ENCODE measurements at regions not wholly inside any gene's neighbourhood (a gene's known extent, or its start where the extent isn't known, plus 50 kb on each side); places are given as distances from the start of the nearest gene placed in this dataset.

GRCh38 chr1:56133522-56134472 lies 445.6 kb downstream of the PLPP3 start (continued):
- 0 out of 2 replicates have a peak, but pooled peaks have one; percentile 19 for TF ChIP-seq SMAD5 (IDR thresholded peaks at IDR 0.05; ENCODE audit: low read depth)
- TF ChIP-seq REST (IDR thresholded peaks at IDR 0.05; ENCODE audit: low read depth, low read length): no peak
- peak; percentile 24; the same call in 1 of the 2 replicates for TF ChIP-seq NFIC (IDR thresholded peaks at IDR 0.05; ENCODE audit: low read depth, low read length)
- no peak for TF ChIP-seq HDAC6 (IDR thresholded peaks at IDR 0.05; ENCODE audit: unreplicated experiment)
- TF ChIP-seq MYC (IDR thresholded peaks at IDR 0.05; ENCODE audit: insufficient read depth, insufficient read length, insufficient replicate concordance, low read length, severe bottlenecking): no peak
- TF ChIP-seq MTA3 (IDR thresholded peaks at IDR 0.05; ENCODE audit: borderline replicate concordance, low read length): 0 out of 2 replicates have a peak, but pooled peaks have one; percentile 38
- peak; percentile 67 for TF ChIP-seq IRF4 (IDR thresholded peaks at IDR 0.05; ENCODE audit: low read depth, low read length)
- TF ChIP-seq RBBP5 (conservative IDR thresholded peaks at IDR 0.05): no peak
- no peak for TF ChIP-seq HSF1 (IDR thresholded peaks at IDR 0.05; ENCODE audit: low read depth, low read length)
- TF ChIP-seq NKRF (conservative IDR thresholded peaks at IDR 0.05): no peak
- TF ChIP-seq WRNIP1 (IDR thresholded peaks at IDR 0.05; ENCODE audit: borderline replicate concordance, low read depth, low read length): no peak
- no peak for TF ChIP-seq CREB1 (IDR thresholded peaks at IDR 0.05; ENCODE audit: low read depth)
- no peak for TF ChIP-seq ZNF207 (IDR thresholded peaks at IDR 0.05; ENCODE audit: borderline replicate concordance)
- peak; percentile 73; the same call in 1 of the 2 replicates for TF ChIP-seq DPF2 (IDR thresholded peaks at IDR 0.05)
- TF ChIP-seq ZZZ3 (IDR thresholded peaks at IDR 0.05; ENCODE audit: control insufficient read depth, insufficient read length, low read depth): no peak
